Keratinocyte (primary cell): ENCODE measurements at regions not wholly inside any gene's neighbourhood (a gene's known extent, or its start where the extent isn't known, plus 50 kb on each side); places are given as distances from the start of the nearest gene placed in this dataset.
"Not testable (repeated sequence)": the region's sequence is repeated elsewhere in the genome, so short reads cannot be mapped to it uniquely, and the experiment has no call there.

Source experiments
- DNase-seq: peaks from one replicate; pipeline ENCODE4 v3.0.0-alpha.2; 2011; ENCODE audit warnings: low read depth, missing footprints, low spot score
- FAIRE-seq: peaks from 2 replicates; lab custom pipeline; 2011; peaks lifted over from hg19 to GRCh38; lab: Jason Lieb, UNC
- H2AFZ ChIP-seq: 2 replicates; pipeline ENCODE4 v1.6.0; 2012; ENCODE audit warnings: low read length, control low read depth, inconsistent platforms; ENCODE audit not compliant: control insufficient read depth
- H3K27ac ChIP-seq: 2 replicates; pipeline ENCODE4 v1.5.1; 2011; ENCODE audit warnings: low read length; ENCODE audit not compliant: control insufficient read depth, insufficient read depth
- H3K27me3 ChIP-seq: 3 replicates; pipeline ENCODE4 v1.6.0; 2011; ENCODE audit warnings: low read length; ENCODE audit not compliant: control insufficient read depth, insufficient read depth; ENCODE audit errors: extremely low read depth
- H3K36me3 ChIP-seq, 2 experiments: 2 replicates in 1 of 2; 3 replicates in 1 of 2; pipeline ENCODE4 v1.5.1; 2011; ENCODE audit warnings: low read length in 2 of 2, mild to moderate bottlenecking in 1 of 2; ENCODE audit not compliant: control insufficient read depth in 2 of 2, insufficient read depth in 2 of 2; ENCODE audit errors: extremely low read depth in 1 of 2
- H3K4me1 ChIP-seq: 3 replicates; pipeline ENCODE4 v1.5.1; 2011; ENCODE audit warnings: low read length; ENCODE audit not compliant: control insufficient read depth, insufficient read depth; ENCODE audit errors: extremely low read depth
- H3K4me2 ChIP-seq: 3 replicates; pipeline ENCODE4 v1.6.0; 2011; ENCODE audit warnings: low read depth, low read length; ENCODE audit not compliant: control insufficient read depth, insufficient read depth; ENCODE audit errors: extremely low read depth
- H3K4me3 ChIP-seq, 3 experiments: fragments of 200-600 bp in 1 of 3; sonication (generic) in 1 of 3; 2 replicates in 2 of 3; 3 replicates in 1 of 3; pipeline ENCODE4 v1.5.1; 2011 to 2016; ENCODE audit warnings: low read length in 3 of 3, mild to moderate bottlenecking in 3 of 3, control low read depth in 2 of 3, inconsistent platforms in 1 of 3, low read depth in 1 of 3, mixed read lengths in 1 of 3, mixed run types in 1 of 3, moderate library complexity in 1 of 3; ENCODE audit not compliant: control insufficient read depth in 2 of 3, insufficient read depth in 2 of 3; ENCODE audit errors: extremely low read depth in 1 of 3
- H3K79me2 ChIP-seq: 2 replicates; pipeline ENCODE4 v1.6.0; 2012; ENCODE audit warnings: low read length; ENCODE audit not compliant: control insufficient read depth, insufficient read depth
- H3K9ac ChIP-seq: 3 replicates; pipeline ENCODE4 v1.6.0; 2011; ENCODE audit warnings: low read length; ENCODE audit not compliant: control insufficient read depth, insufficient read depth; ENCODE audit errors: extremely low read depth
- H3K9me1 ChIP-seq: 3 replicates; pipeline ENCODE4 v1.6.0; 2011; ENCODE audit warnings: low read length; ENCODE audit not compliant: control insufficient read depth, insufficient read depth; ENCODE audit errors: extremely low read depth
- H3K9me3 ChIP-seq: 2 replicates; pipeline ENCODE4 v1.5.1; 2012; ENCODE audit warnings: low read depth, low read length; ENCODE audit not compliant: control insufficient read depth
- H4K20me1 ChIP-seq: 3 replicates; pipeline ENCODE4 v1.6.0; 2011; ENCODE audit warnings: low read length; ENCODE audit not compliant: control insufficient read depth, insufficient read depth; ENCODE audit errors: extremely low read depth
- EZH2 ChIP-seq: IDR thresholded peaks from one replicate; pipeline ENCODE4 v1.6.1; 2012; ENCODE audit warnings: inconsistent platforms, mild to moderate bottlenecking, low read length, moderate library complexity
- dilution Hi-C: fragments of 300-500 bp; cut with MboI; formaldehyde crosslinking; loops from one replicate; pipeline ENCODE4 v1.7.0; 2020; ENCODE audit warnings: low sequenced_read_pairs; ENCODE audit not compliant: extremely low pct_ligation_motif_present
- TF ChIP-seq, protein P1 (sequence below), 3 experiments: IDR thresholded peaks in 1 of 3; conservative IDR thresholded peaks in 1 of 3; optimal IDR thresholded peaks in 1 of 3; 2 replicates in 2 of 3; 3 replicates in 1 of 3; pipeline versions ENCODE3 to v1.5.1; 2011; ENCODE audit warnings: low read length in 3 of 3, mild to moderate bottlenecking in 3 of 3, moderate library complexity in 2 of 3, control low read depth in 1 of 3, inconsistent platforms in 1 of 3; ENCODE audit not compliant: insufficient read depth in 2 of 3; ENCODE audit errors: extremely low read depth in 1 of 3

DNA sequence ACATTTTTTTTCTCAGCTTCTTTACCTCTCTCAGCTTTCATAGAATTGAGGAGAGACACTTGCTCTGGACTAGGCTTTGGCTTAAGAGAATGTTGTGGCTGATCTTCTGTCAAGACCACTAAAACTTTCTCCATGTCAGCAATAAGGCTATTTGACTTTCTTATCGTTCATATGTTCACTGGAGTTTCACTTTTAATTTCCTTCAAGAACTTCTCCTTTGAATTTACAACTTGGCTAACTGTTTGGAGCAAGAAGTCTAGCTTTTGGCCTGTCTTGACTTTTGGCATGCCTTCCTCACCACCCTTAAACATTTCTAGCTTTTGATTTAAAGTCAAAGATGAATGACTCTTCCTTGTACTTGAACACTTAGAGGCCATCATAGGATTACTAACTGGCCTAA lies 104.4 kb upstream of the SLC39A10 start:
- FAIRE-seq, result no peak
- Histone ChIP-seq H3K9ac (no peak overlapping the region), H3K4me1 (no peaks in the 10 kb centered on the region), H3K9me3 (no peaks in the 10 kb centered on the region), H3K36me3 (no peaks in the 10 kb centered on the region), H2AFZ (no peak overlapping the region), H3K4me3 (no peak overlapping the region), H4K20me1 (no peaks in the 10 kb centered on the region), H3K27ac (no peak overlapping the region), H3K9me1 (no peaks in the 10 kb centered on the region), H3K79me2 (no peaks in the 10 kb centered on the region), H3K27me3 (no peaks in the 10 kb centered on the region), H3K4me2 (no peak overlapping the region)
- no peak for TF ChIP-seq EZH2
- TF ChIP-seq, protein P1, sequence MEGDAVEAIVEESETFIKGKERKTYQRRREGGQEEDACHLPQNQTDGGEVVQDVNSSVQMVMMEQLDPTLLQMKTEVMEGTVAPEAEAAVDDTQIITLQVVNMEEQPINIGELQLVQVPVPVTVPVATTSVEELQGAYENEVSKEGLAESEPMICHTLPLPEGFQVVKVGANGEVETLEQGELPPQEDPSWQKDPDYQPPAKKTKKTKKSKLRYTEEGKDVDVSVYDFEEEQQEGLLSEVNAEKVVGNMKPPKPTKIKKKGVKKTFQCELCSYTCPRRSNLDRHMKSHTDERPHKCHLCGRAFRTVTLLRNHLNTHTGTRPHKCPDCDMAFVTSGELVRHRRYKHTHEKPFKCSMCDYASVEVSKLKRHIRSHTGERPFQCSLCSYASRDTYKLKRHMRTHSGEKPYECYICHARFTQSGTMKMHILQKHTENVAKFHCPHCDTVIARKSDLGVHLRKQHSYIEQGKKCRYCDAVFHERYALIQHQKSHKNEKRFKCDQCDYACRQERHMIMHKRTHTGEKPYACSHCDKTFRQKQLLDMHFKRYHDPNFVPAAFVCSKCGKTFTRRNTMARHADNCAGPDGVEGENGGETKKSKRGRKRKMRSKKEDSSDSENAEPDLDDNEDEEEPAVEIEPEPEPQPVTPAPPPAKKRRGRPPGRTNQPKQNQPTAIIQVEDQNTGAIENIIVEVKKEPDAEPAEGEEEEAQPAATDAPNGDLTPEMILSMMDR (optimal IDR thresholded peaks at IDR 0.05 in 1 of 3, IDR thresholded peaks at IDR 0.05 in 1 of 3, conservative IDR thresholded peaks at IDR 0.05 in 1 of 3; ENCODE audit: extremely low read depth in 1 of 3, insufficient read depth in 2 of 3, low read length in 3 of 3), result no peak
- no peak for DNase-seq
- dilution Hi-C loops, result no loop called here

DNA sequence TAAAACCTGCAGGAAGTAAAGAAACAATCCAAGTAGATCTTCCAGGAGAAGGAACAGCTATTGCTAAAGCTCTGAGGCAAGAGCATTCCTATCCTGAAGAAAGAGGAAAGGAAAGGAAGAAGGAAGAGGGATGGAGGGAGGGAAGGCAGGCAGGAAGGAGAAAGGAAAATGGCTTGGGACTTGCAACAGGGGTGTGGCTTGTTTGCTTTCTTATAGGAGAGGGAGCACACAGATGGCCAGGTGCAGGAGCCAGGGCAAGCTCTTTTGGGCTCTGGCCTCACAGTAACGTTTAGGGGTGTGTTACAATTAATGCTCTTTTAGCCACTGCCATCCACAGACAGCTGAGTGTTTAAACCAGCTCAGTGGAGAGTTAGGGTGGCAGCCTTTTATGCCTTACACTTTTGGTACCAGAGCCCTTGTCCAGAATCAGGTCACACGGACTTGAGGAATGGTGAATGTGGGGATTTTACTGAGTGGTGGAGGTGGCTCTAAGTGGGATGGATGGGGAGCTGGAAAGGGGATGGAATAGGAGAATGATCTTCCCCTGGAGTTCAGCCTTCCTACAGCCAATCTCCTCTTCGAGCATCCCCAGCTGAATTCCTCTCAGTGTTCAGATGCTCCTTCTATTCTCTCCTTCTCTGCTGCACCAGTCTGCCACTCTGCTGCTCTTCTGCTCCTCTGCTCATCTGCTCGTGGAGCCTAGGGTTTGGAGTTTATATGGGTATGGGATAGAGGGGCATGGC lies 108.7 kb upstream of the SLC39A10 start:
- H3K9ac ChIP-seq, result no peak overlapping the region
- FAIRE-seq (no peak), DNase-seq (no peak)
- no peak overlapping the region for H3K4me2 ChIP-seq
- no peak overlapping the region for H3K4me3 ChIP-seq
- no peaks in the 10 kb centered on the region for H4K20me1 ChIP-seq
- H3K4me1 ChIP-seq, result peaks cover 2% of the 10 kb centered on the region
- TF ChIP-seq EZH2, result no peak
- TF ChIP-seq, protein P1 (optimal IDR thresholded peaks at IDR 0.05 in 1 of 3, IDR thresholded peaks at IDR 0.05 in 1 of 3, conservative IDR thresholded peaks at IDR 0.05 in 1 of 3; ENCODE audit: extremely low read depth in 1 of 3, insufficient read depth in 2 of 3, low read length in 3 of 3), result no peak
- no peaks in the 10 kb centered on the region for H3K9me3 ChIP-seq
- H3K27ac ChIP-seq, result no peak overlapping the region
- H3K36me3 ChIP-seq, result no peaks in the 10 kb centered on the region
- no peaks in the 10 kb centered on the region for H3K79me2 ChIP-seq
- dilution Hi-C loops, result no loop called here
- H3K27me3 ChIP-seq, result no peaks in the 10 kb centered on the region
- H3K9me1 ChIP-seq, result no peaks in the 10 kb centered on the region
- no peak overlapping the region for H2AFZ ChIP-seq

DNA sequence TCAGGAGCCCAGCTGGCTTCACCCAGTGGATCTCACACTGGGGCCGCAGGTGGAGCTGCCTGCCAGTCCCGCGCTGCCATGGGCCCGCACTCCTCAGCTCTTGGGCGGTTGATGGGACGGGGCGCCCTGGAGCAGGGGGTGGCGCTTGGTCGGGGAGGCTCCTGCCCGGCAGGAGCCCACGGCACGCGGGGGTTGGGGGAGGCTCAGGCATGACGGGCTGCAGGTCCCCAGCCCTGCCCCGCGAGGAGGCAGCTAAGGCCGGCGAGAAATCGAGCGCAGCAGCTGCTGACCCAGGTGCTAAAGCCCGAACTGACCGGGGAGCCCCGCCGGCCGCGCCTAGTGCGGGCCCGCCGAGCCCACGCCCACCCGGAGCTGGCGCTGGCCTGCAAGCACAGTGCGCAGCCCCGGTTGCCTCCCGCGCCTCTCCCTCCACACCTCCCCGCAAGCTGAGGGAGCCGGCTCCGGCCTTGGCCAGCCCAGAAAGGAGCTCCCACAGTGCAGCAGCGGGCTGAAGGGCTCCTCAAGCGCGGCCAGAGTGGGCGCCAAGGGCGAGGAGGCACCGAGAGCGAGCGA lies 109.7 kb upstream of the SLC39A10 start:
- H4K20me1 ChIP-seq, dilution Hi-C loops, H3K79me2 ChIP-seq, H3K4me1 ChIP-seq, H3K4me3 ChIP-seq, H3K27ac ChIP-seq, H3K9me3 ChIP-seq, H3K27me3 ChIP-seq, H3K4me2 ChIP-seq, H3K9me1 ChIP-seq, DNase-seq, H3K36me3 ChIP-seq, H3K9ac ChIP-seq, FAIRE-seq, H2AFZ ChIP-seq: not testable (repeated sequence)
